GM12801 (cell line): ENCODE measurements at regions not wholly inside any gene's neighbourhood (a gene's known extent, or its start where the extent isn't known, plus 50 kb on each side); places are given as distances from the start of the nearest gene placed in this dataset.

ENCODE experiments used
- CTCF ChIP-seq: IDR thresholded peaks from one replicate; pipeline ENCODE4 v1.5.1; 2011; ENCODE audit warnings: control low read depth; ENCODE audit not compliant: insufficient read length; ENCODE audit errors: extremely low read depth

GRCh38 chr4:107151173-107151572 lies 115.1 kb upstream of the DKK2 start:
- no peak for TF ChIP-seq CTCF

GRCh38 chr4:107148904-107149303 lies 112.8 kb upstream of the DKK2 start:
- TF ChIP-seq CTCF = no peak

DNA sequence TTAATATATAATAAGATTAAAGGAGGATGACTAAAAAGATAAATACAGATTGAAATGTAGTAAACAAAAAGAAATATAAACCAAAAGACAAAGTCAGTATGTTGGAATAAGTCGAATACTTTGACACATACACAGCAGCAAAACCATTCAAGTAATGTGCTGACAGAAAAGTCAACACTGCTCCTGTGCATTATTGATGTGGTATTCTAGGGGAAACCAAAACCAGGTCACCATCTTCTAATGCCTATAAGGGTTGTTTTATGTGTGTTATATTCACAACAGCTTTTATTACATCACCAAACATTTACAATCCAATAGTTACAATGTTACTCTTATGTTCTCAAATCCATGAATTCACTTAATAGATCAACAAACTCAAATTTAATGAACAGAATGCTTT lies 111.8 kb upstream of the DKK2 start:
- no peak for TF ChIP-seq CTCF

- no peak for TF ChIP-seq CTCF
Observed at GRCh38 chr4:107138433-107138832, 102.3 kb upstream of the DKK2 start.

- TF ChIP-seq CTCF = no peak
Observed at GRCh38 chr4:107133965-107134653, 98.0 kb upstream of the DKK2 start.

GRCh38 chr4:107131295-107131694 lies 95.2 kb upstream of the DKK2 start:
- TF ChIP-seq CTCF = no peak

- no peak for TF ChIP-seq CTCF
Observed at GRCh38 chr4:107130157-107130556, 94.0 kb upstream of the DKK2 start.

GRCh38 chr4:107129611-107130010 lies 93.5 kb upstream of the DKK2 start:
- TF ChIP-seq CTCF = no peak
